WTC11 (cell line): ENCODE measurements at regions not wholly inside any gene's neighbourhood (a gene's known extent, or its start where the extent isn't known, plus 50 kb on each side); places are given as distances from the start of the nearest gene placed in this dataset.

Source experiments
- MXD4 ChIP-seq: fragments of 250-450 bp; sonication (Bioruptor Pico); IDR thresholded peaks from 2 replicates; pipeline ENCODE4 v1.8.0; 2021; ENCODE audit warnings: mild to moderate bottlenecking, moderate library complexity, borderline replicate concordance
- NR3C1 ChIP-seq: sonication (generic); formaldehyde crosslinking; conservative IDR thresholded peaks from 2 replicates; pipeline ENCODE4 v1.8.1; 2023; ENCODE audit warnings: low read depth, mild to moderate bottlenecking, missing genetic modification reagents
- RORB ChIP-seq: fragments of 250-450 bp; sonication (Bioruptor Pico); IDR thresholded peaks from 2 replicates; pipeline ENCODE4 v1.9.0; 2021; ENCODE audit warnings: mild to moderate bottlenecking
- TF ChIP-seq, protein P1 (sequence below): fragments of 200-600 bp; IDR thresholded peaks from 2 replicates; pipeline ENCODE4 v1.8.0; 2022; ENCODE audit warnings: antibody characterized with exemption
- TF ChIP-seq, protein P2 (sequence below): sonication (generic); formaldehyde crosslinking; IDR thresholded peaks from 2 replicates; pipeline ENCODE4 v1.8.0; 2022; ENCODE audit warnings: mild to moderate bottlenecking, missing genetic modification reagents
- TF ChIP-seq, protein P3 (sequence below): sonication (generic); formaldehyde crosslinking; IDR thresholded peaks from 2 replicates; pipeline ENCODE4 v1.8.1; 2022; ENCODE audit warnings: low read depth, missing genetic modification reagents, borderline replicate concordance
- TF ChIP-seq, protein P4 (sequence below): sonication (generic); formaldehyde crosslinking; IDR thresholded peaks from 2 replicates; pipeline ENCODE4 v1.8.0; 2023; ENCODE audit warnings: missing genetic modification reagents

DNA sequence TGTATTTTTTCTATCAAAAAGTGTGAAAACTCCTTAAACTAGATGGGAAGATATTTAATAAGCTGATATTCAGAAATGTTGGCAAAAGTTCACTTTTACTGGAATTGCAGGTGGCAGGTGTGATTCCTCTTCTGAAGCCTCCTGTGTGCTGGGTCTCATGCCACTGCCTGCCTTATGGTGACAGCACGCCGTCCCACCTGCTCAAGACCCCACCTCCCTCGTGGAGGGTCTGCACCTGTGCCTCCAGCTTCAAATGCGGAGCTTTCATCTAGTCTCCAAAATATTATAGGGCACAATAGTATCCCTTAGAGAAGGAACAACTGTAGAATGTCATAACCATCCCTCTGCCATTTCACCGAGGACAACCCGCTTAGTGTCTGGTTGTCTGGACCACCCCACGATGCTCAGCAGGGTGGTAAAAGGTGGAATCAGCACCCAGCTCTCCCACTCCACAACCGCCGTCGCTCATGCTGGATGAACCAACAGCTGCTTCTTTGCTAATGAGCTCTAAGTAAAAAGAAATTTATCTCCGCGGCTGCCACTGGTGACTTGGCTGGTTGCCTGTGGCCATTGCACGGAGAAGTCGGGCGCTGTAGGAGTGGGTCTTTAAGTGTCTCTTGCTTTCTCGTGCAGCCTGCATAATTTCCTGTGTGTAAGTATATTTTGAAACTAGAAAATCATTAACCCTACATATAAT is 119.3 kb upstream of the TCERG1L start:
- TF ChIP-seq NR3C1 (CRISPR knock-in tag) = no peak
- TF ChIP-seq, protein P1, sequence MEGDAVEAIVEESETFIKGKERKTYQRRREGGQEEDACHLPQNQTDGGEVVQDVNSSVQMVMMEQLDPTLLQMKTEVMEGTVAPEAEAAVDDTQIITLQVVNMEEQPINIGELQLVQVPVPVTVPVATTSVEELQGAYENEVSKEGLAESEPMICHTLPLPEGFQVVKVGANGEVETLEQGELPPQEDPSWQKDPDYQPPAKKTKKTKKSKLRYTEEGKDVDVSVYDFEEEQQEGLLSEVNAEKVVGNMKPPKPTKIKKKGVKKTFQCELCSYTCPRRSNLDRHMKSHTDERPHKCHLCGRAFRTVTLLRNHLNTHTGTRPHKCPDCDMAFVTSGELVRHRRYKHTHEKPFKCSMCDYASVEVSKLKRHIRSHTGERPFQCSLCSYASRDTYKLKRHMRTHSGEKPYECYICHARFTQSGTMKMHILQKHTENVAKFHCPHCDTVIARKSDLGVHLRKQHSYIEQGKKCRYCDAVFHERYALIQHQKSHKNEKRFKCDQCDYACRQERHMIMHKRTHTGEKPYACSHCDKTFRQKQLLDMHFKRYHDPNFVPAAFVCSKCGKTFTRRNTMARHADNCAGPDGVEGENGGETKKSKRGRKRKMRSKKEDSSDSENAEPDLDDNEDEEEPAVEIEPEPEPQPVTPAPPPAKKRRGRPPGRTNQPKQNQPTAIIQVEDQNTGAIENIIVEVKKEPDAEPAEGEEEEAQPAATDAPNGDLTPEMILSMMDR = no peak
- TF ChIP-seq, protein P2, sequence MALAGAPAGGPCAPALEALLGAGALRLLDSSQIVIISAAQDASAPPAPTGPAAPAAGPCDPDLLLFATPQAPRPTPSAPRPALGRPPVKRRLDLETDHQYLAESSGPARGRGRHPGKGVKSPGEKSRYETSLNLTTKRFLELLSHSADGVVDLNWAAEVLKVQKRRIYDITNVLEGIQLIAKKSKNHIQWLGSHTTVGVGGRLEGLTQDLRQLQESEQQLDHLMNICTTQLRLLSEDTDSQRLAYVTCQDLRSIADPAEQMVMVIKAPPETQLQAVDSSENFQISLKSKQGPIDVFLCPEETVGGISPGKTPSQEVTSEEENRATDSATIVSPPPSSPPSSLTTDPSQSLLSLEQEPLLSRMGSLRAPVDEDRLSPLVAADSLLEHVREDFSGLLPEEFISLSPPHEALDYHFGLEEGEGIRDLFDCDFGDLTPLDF (CRISPR knock-in tag) = no peak
- TF ChIP-seq, protein P3, sequence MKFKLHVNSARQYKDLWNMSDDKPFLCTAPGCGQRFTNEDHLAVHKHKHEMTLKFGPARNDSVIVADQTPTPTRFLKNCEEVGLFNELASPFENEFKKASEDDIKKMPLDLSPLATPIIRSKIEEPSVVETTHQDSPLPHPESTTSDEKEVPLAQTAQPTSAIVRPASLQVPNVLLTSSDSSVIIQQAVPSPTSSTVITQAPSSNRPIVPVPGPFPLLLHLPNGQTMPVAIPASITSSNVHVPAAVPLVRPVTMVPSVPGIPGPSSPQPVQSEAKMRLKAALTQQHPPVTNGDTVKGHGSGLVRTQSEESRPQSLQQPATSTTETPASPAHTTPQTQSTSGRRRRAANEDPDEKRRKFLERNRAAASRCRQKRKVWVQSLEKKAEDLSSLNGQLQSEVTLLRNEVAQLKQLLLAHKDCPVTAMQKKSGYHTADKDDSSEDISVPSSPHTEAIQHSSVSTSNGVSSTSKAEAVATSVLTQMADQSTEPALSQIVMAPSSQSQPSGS (CRISPR knock-in tag) = no peak
- TF ChIP-seq, protein P4, sequence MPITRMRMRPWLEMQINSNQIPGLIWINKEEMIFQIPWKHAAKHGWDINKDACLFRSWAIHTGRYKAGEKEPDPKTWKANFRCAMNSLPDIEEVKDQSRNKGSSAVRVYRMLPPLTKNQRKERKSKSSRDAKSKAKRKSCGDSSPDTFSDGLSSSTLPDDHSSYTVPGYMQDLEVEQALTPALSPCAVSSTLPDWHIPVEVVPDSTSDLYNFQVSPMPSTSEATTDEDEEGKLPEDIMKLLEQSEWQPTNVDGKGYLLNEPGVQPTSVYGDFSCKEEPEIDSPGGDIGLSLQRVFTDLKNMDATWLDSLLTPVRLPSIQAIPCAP = no peak
- TF ChIP-seq MXD4 (CRISPR knock-in tag) = no peak
- TF ChIP-seq RORB = no peak
